ENCODE measurements at regions not wholly inside any gene's neighbourhood (a gene's known extent, or its start where the extent isn't known, plus 50 kb on each side); places are given as distances from the start of the nearest gene placed in this dataset.
"Not testable (repeated sequence)": the region's sequence is repeated elsewhere in the genome, so short reads cannot be mapped to it uniquely, and the experiment has no call there.

- DNase-seq (ENCODE audit: low read depth): no peak
Measured at GRCh38 chr10:65787571-65787970, 1138.3 kb upstream of the LRRTM3 start.

GRCh38 chr10:65788271-65788670, 1137.6 kb upstream of the LRRTM3 start:
- DNase-seq (ENCODE audit: low read depth): no peak

- DNase-seq (ENCODE audit: low read depth): no peak
Measured at GRCh38 chr10:65791979-65792378, 1133.9 kb upstream of the LRRTM3 start.

- no peak for DNase-seq (ENCODE audit: low read depth)
Measured at GRCh38 chr10:65793738-65794425, 1132.0 kb upstream of the LRRTM3 start.

GRCh38 chr10:65794861-65795260, 1131.0 kb upstream of the LRRTM3 start:
- not testable (repeated sequence) for DNase-seq (ENCODE audit: low read depth)

- DNase-seq (ENCODE audit: low read depth): no peak
Measured at GRCh38 chr10:65796472-65796871, 1129.4 kb upstream of the LRRTM3 start.

- DNase-seq (ENCODE audit: low read depth): no peak
Measured at GRCh38 chr10:65798133-65798532, 1127.7 kb upstream of the LRRTM3 start.

- no peak for DNase-seq (ENCODE audit: low read depth)
Measured at GRCh38 chr10:65802391-65802790, 1123.4 kb upstream of the LRRTM3 start.

GRCh38 chr10:65805511-65805910, 1120.3 kb upstream of the LRRTM3 start:
- no peak for DNase-seq (ENCODE audit: low read depth)

- no peak for DNase-seq (ENCODE audit: low read depth)
Measured at GRCh38 chr10:65805993-65806392, 1119.8 kb upstream of the LRRTM3 start.

GRCh38 chr10:65808687-65809333, 1117.0 kb upstream of the LRRTM3 start:
- no peak for DNase-seq (ENCODE audit: low read depth)

- no peak for DNase-seq (ENCODE audit: low read depth)
Measured at GRCh38 chr10:65811931-65812525, 1113.8 kb upstream of the LRRTM3 start.

- DNase-seq (ENCODE audit: low read depth): no peak
Measured at GRCh38 chr10:65816536-65816935, 1109.3 kb upstream of the LRRTM3 start.

- DNase-seq (ENCODE audit: low read depth): no peak
Measured at GRCh38 chr10:65818990-65819389, 1106.8 kb upstream of the LRRTM3 start.

GRCh38 chr10:65827359-65827758, 1098.5 kb upstream of the LRRTM3 start:
- no peak for DNase-seq (ENCODE audit: low read depth)

- no peak for DNase-seq (ENCODE audit: low read depth)
Measured at GRCh38 chr10:65838811-65839210, 1087.0 kb upstream of the LRRTM3 start.

GRCh38 chr10:65843203-65843602, 1082.6 kb upstream of the LRRTM3 start:
- no peak for DNase-seq (ENCODE audit: low read depth)

GRCh38 chr10:65845916-65846315, 1079.9 kb upstream of the LRRTM3 start:
- DNase-seq (ENCODE audit: low read depth): no peak

- DNase-seq (ENCODE audit: low read depth): no peak
Measured at GRCh38 chr10:65846541-65846940, 1079.3 kb upstream of the LRRTM3 start.

- DNase-seq (ENCODE audit: low read depth): no peak
Measured at GRCh38 chr10:65846949-65847348, 1078.9 kb upstream of the LRRTM3 start.

GRCh38 chr10:65847436-65848230, 1078.2 kb upstream of the LRRTM3 start:
- no peak for DNase-seq (ENCODE audit: low read depth)

GRCh38 chr10:65858841-65859240, 1067.0 kb upstream of the LRRTM3 start:
- no peak for DNase-seq (ENCODE audit: low read depth)

- no peak for DNase-seq (ENCODE audit: low read depth)
Measured at GRCh38 chr10:65861249-65861648, 1064.6 kb upstream of the LRRTM3 start.
